ENCODE measurements at regions not wholly inside any gene's neighbourhood (a gene's known extent, or its start where the extent isn't known, plus 50 kb on each side); places are given as distances from the start of the nearest gene placed in this dataset.
"Not testable (repeated sequence)": the region's sequence is repeated elsewhere in the genome, so short reads cannot be mapped to it uniquely, and the experiment has no call there.

GRCh38 chr12:54740882-54741281 is 92.7 kb upstream of the DCD start:
- in situ Hi-C loops (cut with HindIII; ENCODE audit: low pct_unique_long_range_greater_than_20kb, low sequenced_read_pairs): no loop called here
- DNase-seq (ENCODE audit: low read depth in 1 of 2, low spot score in 1 of 2): no peak
- no peak for TF ChIP-seq JUND (IDR thresholded peaks at IDR 0.05; ENCODE audit: low read depth)

GRCh38 chr12:54736549-54736948 is 88.4 kb upstream of the DCD start:
- no peak for TF ChIP-seq JUND (IDR thresholded peaks at IDR 0.05; ENCODE audit: low read depth)
- no peak for DNase-seq (ENCODE audit: low read depth in 1 of 2, low spot score in 1 of 2)
- in situ Hi-C loops (cut with HindIII; ENCODE audit: low pct_unique_long_range_greater_than_20kb, low sequenced_read_pairs): no loop called here

- no peak for TF ChIP-seq JUND (IDR thresholded peaks at IDR 0.05; ENCODE audit: low read depth)
- in situ Hi-C loops (cut with HindIII; ENCODE audit: low pct_unique_long_range_greater_than_20kb, low sequenced_read_pairs): no loop called here
- no peak for DNase-seq (ENCODE audit: low read depth in 1 of 2, low spot score in 1 of 2)
Measured at GRCh38 chr12:54734196-54734950, 86.2 kb upstream of the DCD start.

GRCh38 chr12:54725233-54725843 is 77.2 kb upstream of the DCD start:
- in situ Hi-C loops (cut with HindIII; ENCODE audit: low pct_unique_long_range_greater_than_20kb, low sequenced_read_pairs): no loop called here
- peak; percentile 22 to 52 for DNase-seq (ENCODE audit: low read depth in 1 of 2, low spot score in 1 of 2)

GRCh38 chr12:54723379-54724256 is 75.5 kb upstream of the DCD start:
- in situ Hi-C loops (cut with HindIII; ENCODE audit: low pct_unique_long_range_greater_than_20kb, low sequenced_read_pairs): no loop called here
- DNase-seq (ENCODE audit: low read depth in 1 of 2, low spot score in 1 of 2): peak in 1 of 2 experiments; percentile 52
- TF ChIP-seq JUND (IDR thresholded peaks at IDR 0.05; ENCODE audit: low read depth): no peak

More at GRCh38 chr12:54725233-54725843, 77.2 kb upstream of the DCD start:
- no peak for TF ChIP-seq JUND (IDR thresholded peaks at IDR 0.05; ENCODE audit: low read depth)

GRCh38 chr12:54721312-54721711 is 73.1 kb upstream of the DCD start:
- no peak for DNase-seq (ENCODE audit: low read depth in 1 of 2, low spot score in 1 of 2)
- in situ Hi-C loops (cut with HindIII; ENCODE audit: low pct_unique_long_range_greater_than_20kb, low sequenced_read_pairs): no loop called here
- no peak for TF ChIP-seq JUND (IDR thresholded peaks at IDR 0.05; ENCODE audit: low read depth)

- in situ Hi-C loops (cut with HindIII; ENCODE audit: low pct_unique_long_range_greater_than_20kb, low sequenced_read_pairs): no loop called here
- no peak for DNase-seq (ENCODE audit: low read depth in 1 of 2, low spot score in 1 of 2)
- TF ChIP-seq JUND (IDR thresholded peaks at IDR 0.05; ENCODE audit: low read depth): no peak
Measured at GRCh38 chr12:54719691-54720090, 71.5 kb upstream of the DCD start.

GRCh38 chr12:54716261-54716660 is 68.1 kb upstream of the DCD start:
- in situ Hi-C loops (cut with HindIII; ENCODE audit: low pct_unique_long_range_greater_than_20kb, low sequenced_read_pairs): no loop called here
- no peak for DNase-seq (ENCODE audit: low read depth in 1 of 2, low spot score in 1 of 2)
- TF ChIP-seq JUND (IDR thresholded peaks at IDR 0.05; ENCODE audit: low read depth): no peak

- in situ Hi-C loops (cut with HindIII; ENCODE audit: low pct_unique_long_range_greater_than_20kb, low sequenced_read_pairs); DNase-seq (ENCODE audit: low read depth in 1 of 2, low spot score in 1 of 2): not testable (repeated sequence)
Measured at GRCh38 chr12:54713876-54714275, 65.7 kb upstream of the DCD start.

GRCh38 chr12:54711669-54712068 is 63.5 kb upstream of the DCD start:
- no peak for DNase-seq (ENCODE audit: low read depth in 1 of 2, low spot score in 1 of 2)
- in situ Hi-C loops (cut with HindIII; ENCODE audit: low pct_unique_long_range_greater_than_20kb, low sequenced_read_pairs): no loop called here
- TF ChIP-seq JUND (IDR thresholded peaks at IDR 0.05; ENCODE audit: low read depth): no peak

- in situ Hi-C loops (cut with HindIII; ENCODE audit: low pct_unique_long_range_greater_than_20kb, low sequenced_read_pairs): no loop called here
- no peak for TF ChIP-seq JUND (IDR thresholded peaks at IDR 0.05; ENCODE audit: low read depth)
- DNase-seq (ENCODE audit: low read depth in 1 of 2, low spot score in 1 of 2): no peak
Measured at GRCh38 chr12:54708826-54709225, 60.7 kb upstream of the DCD start.

GRCh38 chr12:54704202-54704601 is 56.0 kb upstream of the DCD start:
- no peak for TF ChIP-seq JUND (IDR thresholded peaks at IDR 0.05; ENCODE audit: low read depth)
- in situ Hi-C loops (cut with HindIII; ENCODE audit: low pct_unique_long_range_greater_than_20kb, low sequenced_read_pairs): no loop called here
- no peak for DNase-seq (ENCODE audit: low read depth in 1 of 2, low spot score in 1 of 2)

Data from T47D (cell line).